ENCODE measurements at regions not wholly inside any gene's neighbourhood (a gene's known extent, or its start where the extent isn't known, plus 50 kb on each side); places are given as distances from the start of the nearest gene placed in this dataset.

DNA sequence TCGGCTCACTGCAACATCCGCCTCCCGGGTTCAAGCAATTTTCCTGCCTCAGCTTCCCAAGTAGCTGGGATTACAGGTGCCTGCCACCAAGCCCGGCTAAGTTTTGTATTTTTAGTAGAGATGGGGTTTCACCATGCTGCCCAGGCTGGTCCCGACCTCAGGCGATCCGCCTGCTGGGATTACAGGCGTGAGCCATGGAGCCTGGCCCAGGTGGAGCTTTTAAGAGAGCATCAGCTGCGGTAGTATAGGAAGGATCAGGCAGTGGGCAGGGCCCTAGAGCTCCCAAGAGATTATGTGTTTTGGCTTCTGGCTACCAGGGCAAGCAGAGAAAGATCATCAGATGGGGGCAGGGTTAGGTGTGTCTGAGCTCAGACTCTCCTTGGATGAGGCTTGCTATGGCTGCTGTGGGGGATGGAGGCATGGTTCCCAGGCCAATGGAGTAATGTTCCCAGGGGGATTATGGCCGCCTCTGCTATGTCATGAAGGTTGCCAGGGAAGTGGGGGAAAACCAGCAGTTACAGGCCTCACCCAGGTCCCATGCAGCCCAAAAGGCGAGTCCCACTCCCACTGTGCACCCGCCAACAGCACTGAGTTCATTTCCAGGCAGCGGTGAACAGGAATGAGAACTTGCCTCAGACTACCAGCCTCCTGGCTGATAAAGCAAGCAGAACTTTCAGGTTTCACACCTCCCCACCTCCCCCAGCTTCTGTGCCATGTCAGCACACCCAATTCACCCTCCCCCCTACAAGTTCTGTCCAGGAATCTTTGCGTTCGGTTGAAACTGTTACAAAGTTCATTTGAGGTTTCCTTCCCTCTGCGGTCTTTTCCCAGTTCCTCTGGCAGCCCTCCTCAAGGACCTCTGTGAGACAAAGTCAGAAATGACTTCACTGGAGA is 507.6 kb downstream of the SPATA31D1 start:
- Mint-ChIP-seq H3K4me3 (no peak overlapping the region), H3K4me1 (ENCODE audit: low read depth) (peaks cover 11% of the 10 kb centered on the region)

DNA sequence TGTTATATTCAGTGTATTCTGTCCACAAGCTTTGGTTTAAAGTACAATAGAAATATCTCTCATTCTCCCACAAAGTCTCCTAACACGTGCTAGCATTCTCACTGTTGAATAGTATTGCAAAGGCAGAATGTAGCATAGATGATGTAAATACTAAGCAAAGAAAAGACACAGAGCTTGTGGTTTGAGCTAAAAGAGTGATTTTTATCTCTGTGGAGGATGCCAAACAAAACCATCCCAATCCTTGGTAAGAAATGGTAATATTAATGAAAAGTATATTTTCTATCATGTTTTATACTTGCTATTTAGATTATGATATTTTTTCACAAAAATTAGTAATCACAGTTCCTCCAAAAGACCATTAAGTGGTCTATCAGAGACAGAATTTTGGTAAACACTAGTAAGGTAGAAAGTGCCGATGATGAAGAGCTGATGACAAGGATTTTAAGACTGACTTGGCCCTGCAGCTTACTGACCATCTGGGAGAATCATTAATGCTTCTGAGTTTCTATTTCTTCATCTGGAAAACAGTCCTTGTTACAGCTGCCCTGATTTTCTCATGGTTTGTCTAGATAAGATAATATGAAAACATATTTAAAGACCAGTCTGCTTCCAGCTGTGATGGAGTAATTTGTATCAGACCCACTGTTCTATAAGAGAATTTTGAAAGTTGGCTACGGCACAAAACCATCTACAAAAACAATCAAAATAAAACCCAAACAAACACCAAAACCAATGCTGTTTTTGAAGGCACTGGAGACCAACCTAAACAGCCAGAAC is 510.2 kb downstream of the SPATA31D1 start:
- H3K4me1 Mint-ChIP-seq (ENCODE audit: low read depth) = no peaks in the 10 kb centered on the region
- no peak for DNase-seq
- no peak overlapping the region for H3K4me3 Mint-ChIP-seq
- H3K27ac Mint-ChIP-seq = no peak overlapping the region
- TF ChIP-seq, protein P1, sequence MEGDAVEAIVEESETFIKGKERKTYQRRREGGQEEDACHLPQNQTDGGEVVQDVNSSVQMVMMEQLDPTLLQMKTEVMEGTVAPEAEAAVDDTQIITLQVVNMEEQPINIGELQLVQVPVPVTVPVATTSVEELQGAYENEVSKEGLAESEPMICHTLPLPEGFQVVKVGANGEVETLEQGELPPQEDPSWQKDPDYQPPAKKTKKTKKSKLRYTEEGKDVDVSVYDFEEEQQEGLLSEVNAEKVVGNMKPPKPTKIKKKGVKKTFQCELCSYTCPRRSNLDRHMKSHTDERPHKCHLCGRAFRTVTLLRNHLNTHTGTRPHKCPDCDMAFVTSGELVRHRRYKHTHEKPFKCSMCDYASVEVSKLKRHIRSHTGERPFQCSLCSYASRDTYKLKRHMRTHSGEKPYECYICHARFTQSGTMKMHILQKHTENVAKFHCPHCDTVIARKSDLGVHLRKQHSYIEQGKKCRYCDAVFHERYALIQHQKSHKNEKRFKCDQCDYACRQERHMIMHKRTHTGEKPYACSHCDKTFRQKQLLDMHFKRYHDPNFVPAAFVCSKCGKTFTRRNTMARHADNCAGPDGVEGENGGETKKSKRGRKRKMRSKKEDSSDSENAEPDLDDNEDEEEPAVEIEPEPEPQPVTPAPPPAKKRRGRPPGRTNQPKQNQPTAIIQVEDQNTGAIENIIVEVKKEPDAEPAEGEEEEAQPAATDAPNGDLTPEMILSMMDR (IDR thresholded peaks at IDR 0.05) = no peak
- H3K27me3 Mint-ChIP-seq (ENCODE audit: insufficient read depth) = peaks cover 4% of the 10 kb centered on the region
- H3K36me3 Mint-ChIP-seq (ENCODE audit: low read depth) = no peaks in the 10 kb centered on the region
- H3K9me3 Mint-ChIP-seq = no peaks in the 10 kb centered on the region

More for the DNA sequence above, 507.6 kb downstream of the SPATA31D1 start:
- Mint-ChIP-seq H3K27me3 (ENCODE audit: insufficient read depth) (peaks cover 4% of the 10 kb centered on the region), H3K9me3 (no peaks in the 10 kb centered on the region), H3K36me3 (ENCODE audit: low read depth) (no peaks in the 10 kb centered on the region), H3K27ac (no peak overlapping the region)
- no peak for DNase-seq
- TF ChIP-seq, protein P1 (IDR thresholded peaks at IDR 0.05) = no peak

DNA sequence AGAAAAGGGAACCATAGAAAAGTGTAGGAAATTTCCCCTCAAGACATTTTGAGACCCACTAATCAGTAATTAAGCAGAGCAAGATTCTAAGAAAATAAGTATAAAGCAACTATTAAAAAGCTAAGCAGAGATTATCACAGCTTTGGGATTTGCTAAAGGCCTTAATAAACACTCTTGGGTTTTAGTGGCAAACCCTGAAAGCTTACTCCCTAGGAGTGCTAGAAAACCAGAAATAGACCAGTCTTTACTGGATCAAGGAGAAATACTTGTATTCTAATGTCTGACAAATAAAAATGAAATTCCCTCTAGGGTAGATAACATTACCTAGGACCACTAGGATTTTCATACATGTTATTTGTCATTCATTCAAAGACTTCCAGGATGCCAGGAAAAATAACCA is 510.8 kb downstream of the SPATA31D1 start:
- Mint-ChIP-seq H3K9me3 (no peaks in the 10 kb centered on the region), H3K36me3 (ENCODE audit: low read depth) (no peaks in the 10 kb centered on the region), H3K4me3 (no peak overlapping the region), H3K27me3 (ENCODE audit: insufficient read depth) (peaks cover 4% of the 10 kb centered on the region), H3K4me1 (ENCODE audit: low read depth) (no peaks in the 10 kb centered on the region), H3K27ac (no peak overlapping the region)
- DNase-seq = no peak
- TF ChIP-seq, protein P1 (IDR thresholded peaks at IDR 0.05) = no peak

DNA sequence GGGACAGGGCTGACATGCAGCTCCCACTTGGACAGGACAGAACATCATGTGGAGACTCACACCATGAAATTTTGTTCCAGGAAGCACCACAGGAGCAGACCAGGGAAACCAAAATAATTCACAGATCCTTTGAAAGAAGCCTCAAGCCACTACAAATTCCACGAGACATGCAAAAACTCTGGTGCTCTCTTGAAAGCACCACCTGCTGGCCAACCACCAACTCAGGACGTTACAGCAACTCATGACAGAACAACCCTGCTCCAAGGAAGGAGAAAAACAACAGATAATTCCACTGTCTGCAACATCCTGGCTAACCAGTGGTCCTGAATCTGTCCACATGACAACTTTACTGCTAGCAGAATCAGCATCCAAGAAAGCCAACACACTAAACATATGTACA is 516.0 kb downstream of the SPATA31D1 start:
- Mint-ChIP-seq H3K27ac (no peak overlapping the region), H3K27me3 (ENCODE audit: insufficient read depth) (no peaks in the 10 kb centered on the region; the same call in 1 of the 2 replicates), H3K9me3 (peaks cover 14% of the 10 kb centered on the region), H3K4me3 (no peak overlapping the region), H3K36me3 (ENCODE audit: low read depth) (no peaks in the 10 kb centered on the region), H3K4me1 (ENCODE audit: low read depth) (no peaks in the 10 kb centered on the region)
- TF ChIP-seq, protein P1 (IDR thresholded peaks at IDR 0.05) = peak; percentile 31; the same call in 1 of the 2 replicates
- no peak for DNase-seq

DNA sequence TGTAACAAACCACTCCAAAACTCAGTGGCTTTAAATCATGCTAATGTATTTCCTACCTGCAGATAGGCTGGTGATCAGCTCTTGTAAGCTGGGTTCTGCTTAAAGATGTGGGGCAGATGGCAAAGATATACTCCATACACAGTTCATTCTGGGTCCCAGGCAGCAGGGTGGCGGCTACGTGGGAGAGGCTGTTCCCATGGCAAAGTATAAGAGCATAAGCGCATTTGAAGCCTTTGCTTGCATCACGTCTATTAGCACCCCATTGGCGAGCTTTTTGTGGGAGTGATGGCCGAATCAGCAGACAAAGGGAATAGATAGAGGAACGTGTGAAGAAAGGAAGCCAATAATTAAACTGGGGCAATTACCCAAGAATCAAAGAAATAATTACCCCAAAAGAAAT is 523.1 kb downstream of the SPATA31D1 start:
- H3K4me3 Mint-ChIP-seq = no peak overlapping the region
- no peak overlapping the region for H3K27ac Mint-ChIP-seq

More for the DNA sequence above, 523.1 kb downstream of the SPATA31D1 start:
- Mint-ChIP-seq H3K4me1 (ENCODE audit: low read depth) (peaks cover 6% of the 10 kb centered on the region; the same call in 1 of the 2 replicates), H3K27me3 (ENCODE audit: insufficient read depth) (peaks cover 2% of the 10 kb centered on the region; the same call in 1 of the 2 replicates), H3K36me3 (ENCODE audit: low read depth) (no peaks in the 10 kb centered on the region), H3K9me3 (peaks cover 5% of the 10 kb centered on the region; the same call in 1 of the 2 replicates)
- DNase-seq = no peak
- TF ChIP-seq, protein P1 (IDR thresholded peaks at IDR 0.05) = no peak
